CD4-positive, alpha-beta T cell treated with Interleukin-6 at 100 ng/mL for 8 hours (primary cell): ENCODE measurements at regions not wholly inside any gene's neighbourhood (a gene's known extent, or its start where the extent isn't known, plus 50 kb on each side); places are given as distances from the start of the nearest gene placed in this dataset.

Source experiments
- DNase-seq: peaks from one replicate; pipeline ENCODE4 v3.0.0-alpha.2; 2020; ENCODE audit warnings: mixed read lengths, low spot score

DNA sequence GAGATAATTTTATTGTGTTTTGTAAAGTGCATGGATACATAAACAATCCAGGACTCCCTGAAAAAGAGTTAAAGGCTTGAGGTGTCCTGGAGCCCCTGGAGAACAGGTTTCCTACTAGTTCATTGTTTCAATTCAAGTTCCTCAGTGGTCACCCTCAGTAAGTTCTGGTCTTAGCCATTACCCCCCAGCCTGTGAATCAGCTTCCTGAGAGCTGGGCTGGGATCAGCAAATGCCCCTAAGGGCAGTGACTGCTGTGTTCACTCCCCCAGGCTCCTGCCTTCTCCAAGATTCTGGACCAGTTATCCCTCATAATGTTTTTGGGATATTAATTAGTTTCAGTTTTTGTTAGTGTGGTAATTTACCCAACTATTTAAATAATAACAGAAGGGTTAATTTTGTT is 151.6 kb upstream of the PRSS58 start:
- DNase-seq, result no peak

DNA sequence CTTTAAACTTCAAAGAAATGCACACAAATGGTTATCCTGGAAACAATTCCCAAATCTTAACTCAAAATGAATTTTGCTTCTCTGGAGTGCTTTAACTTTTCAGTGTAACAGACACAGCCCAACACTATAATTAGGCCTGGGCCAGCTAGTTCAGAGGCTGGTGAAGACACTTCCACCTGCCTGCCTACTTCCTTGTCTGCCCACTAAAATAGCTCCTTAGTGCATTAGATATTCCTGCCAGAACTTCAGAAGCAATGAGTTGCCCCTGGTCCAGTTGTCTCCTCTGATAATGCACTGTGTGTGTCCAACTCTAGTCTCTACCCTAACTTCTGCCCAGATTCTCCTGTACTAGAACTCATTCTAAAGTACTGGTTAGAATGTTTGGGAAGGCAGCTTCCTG is 150.9 kb upstream of the PRSS58 start:
- no peak for DNase-seq

- DNase-seq, result no peak
These were observed 150.2 kb upstream of the PRSS58 start for GRCh38 chr7:142407939-142408570.

DNA sequence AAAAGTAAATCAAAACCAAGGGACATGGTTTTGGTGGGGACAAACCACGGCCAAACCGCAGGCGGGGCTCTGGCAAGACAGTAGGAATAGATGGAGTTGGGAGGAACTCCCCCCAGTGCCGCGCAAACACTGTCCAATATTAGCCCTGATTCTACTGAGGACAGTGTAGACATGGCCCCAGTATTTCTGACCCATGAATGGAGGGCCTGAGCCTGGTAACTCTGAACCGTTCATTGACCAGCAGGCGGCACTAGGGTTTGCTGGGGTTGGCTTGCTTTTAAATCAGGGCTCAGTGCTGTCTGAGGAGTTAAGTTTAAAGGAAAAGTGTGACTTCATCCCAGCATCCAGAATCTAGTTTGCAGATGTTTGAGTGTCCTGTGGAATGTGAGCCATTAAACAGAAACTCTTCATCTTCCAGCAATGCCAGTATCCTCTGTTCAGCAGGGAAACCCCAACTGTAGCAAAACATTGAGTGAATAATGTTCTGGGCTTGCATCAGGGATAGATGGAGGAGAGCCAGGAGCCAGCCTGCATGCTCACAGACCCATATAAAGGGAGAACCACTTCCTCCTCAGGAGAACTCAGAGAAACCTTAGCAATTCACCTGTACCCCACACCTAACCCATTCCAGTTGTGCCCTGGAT is 147.4 kb upstream of the PRSS58 start:
- no peak for DNase-seq

DNA sequence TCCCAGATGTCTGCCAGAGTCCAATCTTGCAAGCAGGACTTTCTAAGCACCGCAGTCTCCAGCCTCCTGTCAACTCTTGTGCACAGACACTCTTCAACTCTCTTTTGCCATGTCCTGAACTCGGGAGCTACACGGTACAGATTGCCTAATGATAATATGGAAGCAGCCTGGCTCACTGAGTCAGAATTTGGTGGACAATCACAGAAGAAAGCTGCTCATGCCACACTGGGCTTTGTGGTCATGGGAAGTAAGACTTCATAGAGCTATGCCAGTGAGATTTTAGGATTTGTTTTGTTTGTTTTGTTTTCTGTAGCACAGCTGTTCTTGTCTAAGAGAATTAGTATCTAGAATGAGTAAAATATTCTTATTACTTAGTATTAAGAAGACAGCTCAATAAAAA is 144.1 kb upstream of the PRSS58 start:
- no peak for DNase-seq

- no peak for DNase-seq
These were observed 142.2 kb upstream of the PRSS58 start for GRCh38 chr7:142400042-142400533.

DNA sequence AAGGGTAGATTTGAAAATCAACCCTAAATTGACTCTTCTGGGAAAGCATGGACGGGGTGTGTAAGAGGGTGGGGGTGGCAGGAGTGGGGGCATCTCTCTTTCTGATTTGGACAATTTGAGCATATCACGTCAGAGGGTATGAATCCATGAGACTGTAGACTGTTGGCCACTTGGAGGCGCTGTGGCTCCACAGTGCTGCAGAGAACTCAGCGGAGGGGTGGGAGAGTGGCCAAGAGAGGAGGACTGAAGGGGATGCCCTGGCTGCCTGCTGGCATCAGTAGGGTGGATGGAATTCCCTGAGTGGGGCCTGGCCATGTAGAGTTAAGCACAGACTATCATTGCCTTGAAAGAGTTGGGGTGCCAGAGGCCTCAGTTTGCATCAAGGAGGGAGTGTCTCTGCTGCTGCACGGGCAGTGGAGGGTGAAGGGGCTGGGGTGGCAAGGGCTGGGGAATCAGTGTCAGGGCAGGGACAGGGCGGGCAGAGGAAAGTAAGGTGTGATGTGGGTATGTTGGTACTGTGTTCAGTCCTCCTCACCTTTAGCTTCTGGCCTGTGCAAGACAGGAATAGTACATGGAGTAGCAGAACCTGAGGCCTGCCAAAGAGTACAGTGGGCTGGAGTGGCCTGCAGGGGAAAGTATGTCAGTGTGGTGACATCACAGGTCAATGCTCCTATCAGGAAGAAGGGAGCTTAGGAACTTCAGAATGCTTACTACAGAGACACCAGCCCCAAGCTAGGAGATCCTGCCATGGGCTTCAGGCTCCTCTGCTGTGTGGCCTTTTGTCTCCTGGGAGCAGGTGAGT is 133.5 kb upstream of the PRSS58 start:
- DNase-seq, result peak; percentile 24

GRCh38 chr7:142389544-142389943 is 131.7 kb upstream of the PRSS58 start:
- DNase-seq, result no peak

DNA sequence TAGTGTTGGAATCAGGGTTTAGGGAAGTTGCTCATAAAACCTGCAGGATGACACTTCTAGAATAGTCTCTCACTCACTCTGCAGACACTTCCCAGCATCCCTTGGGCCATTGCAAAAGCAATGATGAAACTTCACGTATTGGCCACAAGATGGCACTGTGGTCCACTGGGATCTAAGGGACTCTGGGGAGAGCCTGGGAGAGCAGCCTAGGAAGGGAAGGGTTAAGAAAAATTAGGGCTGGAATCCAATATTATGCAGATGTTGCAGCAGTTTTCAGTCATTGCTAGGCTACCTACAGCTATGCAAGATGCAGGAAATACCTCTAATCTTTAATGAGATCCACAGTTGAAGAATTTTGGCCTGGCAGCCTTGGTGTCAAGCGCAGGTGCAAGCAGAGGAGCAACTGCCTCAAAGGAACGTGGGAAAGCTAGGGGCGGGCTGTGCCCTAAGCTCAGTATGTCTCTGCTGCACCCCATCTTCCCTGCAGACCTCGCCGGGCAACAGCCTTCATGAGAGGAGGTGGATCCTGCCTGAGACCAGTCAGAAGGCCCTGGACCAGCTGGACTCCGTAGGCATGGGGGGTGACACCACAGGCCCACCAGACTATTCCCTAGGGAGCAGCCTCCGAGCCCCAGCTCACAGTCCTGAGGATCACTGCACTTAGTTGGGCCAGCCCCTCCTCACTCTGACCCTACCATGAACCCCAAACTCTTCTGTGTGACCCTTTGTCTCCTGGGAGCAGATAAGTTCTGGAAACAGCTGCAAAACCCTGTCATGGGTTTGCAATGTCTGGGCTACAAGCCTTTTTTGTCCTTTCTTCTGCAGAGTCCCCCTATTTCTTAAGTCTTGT is 127.9 kb upstream of the PRSS58 start:
- peak; percentile 40 for DNase-seq

GRCh38 chr7:142384493-142384922 is 126.7 kb upstream of the PRSS58 start:
- peak; percentile 16 for DNase-seq

- no peak for DNase-seq
These were observed 126.1 kb upstream of the PRSS58 start for GRCh38 chr7:142383841-142384492.

DNA sequence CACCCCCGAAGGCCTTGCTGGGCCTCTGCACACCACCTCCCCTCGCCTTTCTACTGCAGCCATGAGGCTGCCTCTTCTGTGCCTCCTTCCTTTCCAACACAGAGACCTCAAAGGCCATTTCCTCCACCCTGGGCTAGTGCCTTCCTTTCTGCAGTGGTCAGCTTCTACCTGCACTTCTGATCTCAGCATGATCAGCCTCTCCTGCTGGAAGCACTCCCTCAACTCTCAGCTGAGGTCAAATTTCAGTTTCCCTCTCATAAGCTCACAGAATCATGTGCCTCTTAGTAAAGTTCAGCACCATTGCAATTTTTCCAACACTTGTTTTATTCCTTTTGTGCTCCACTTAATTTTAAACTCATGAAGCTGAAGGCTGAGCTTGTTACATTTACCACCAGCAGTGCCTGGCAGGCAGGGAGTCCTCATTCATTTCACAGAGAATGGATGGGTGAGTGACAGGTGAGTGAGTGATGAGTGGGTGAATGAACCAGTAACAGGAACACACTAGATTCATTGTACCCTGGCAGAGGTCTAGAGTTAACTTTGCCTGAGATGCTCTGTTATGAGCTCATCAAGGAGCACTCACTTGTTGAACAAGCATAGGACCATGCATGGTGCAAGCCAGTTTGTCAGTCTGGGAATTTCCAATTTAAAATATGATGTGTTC is 124.0 kb upstream of the PRSS58 start:
- no peak for DNase-seq

GRCh38 chr7:142380069-142380468 is 122.2 kb upstream of the PRSS58 start:
- DNase-seq, result no peak

DNA sequence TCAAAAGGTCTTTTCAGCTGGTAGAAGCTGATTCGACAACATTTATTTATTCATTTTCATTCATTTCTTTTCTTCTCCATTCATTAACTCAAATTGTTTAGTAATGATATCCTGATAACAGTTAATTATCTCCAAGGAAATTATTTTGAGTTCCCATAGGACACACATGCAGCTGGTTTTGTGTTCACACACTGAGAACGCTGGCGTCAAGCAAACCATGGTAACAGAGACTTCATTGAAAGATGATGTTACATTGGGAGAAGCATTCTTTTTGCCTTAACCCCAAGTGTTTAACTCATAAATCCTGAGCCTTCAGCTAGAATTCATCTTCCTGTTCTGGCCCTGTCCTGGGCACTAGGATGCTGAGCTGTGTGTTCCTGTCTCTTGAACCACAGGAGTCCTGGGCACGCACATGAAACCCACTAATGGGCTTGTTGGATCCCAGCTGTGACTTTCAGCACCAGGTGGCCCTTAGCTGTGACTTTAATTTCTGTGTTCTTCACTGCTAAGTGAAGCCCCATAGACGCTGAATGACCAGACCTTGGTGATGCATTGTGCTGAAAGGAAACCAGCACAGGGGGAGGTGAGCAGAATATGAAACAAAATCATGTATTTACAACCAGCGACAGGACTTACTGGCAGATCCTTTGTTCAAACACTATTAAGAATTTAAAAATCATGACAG is 121.5 kb upstream of the PRSS58 start:
- DNase-seq, result no peak

- no peak for DNase-seq
These were observed 119.7 kb upstream of the PRSS58 start for GRCh38 chr7:142377567-142377966.

DNA sequence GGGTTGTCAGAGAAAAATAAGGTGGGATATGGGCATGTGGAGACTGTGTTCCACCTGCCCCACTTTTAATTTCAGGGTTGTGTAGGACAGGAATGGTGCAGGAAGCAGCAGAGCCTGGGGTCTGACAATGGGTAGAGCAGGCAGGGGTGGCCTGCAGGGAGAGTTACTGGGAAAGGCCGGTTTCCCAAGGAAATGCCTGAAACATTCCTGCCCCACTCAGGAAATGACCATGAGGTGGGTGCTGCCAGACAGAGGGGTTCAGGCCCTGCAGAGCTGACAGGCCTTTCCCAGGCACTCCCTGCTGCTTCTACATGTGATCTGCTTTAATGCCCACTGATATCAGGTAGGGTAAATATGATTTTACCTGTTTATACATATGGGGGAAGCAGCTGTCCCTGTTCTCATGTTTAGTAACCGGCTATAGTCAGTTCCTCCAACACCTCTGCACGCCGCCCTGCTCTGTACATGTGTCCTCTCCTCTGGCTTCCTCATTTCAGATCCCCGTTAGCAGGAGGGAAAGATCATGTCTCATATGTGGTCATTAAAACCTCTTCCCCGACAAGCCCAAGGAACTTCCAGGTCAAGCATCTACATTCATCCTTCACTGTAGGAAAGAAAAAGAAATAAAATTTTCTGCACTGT is 118.6 kb upstream of the PRSS58 start:
- no peak for DNase-seq

DNA sequence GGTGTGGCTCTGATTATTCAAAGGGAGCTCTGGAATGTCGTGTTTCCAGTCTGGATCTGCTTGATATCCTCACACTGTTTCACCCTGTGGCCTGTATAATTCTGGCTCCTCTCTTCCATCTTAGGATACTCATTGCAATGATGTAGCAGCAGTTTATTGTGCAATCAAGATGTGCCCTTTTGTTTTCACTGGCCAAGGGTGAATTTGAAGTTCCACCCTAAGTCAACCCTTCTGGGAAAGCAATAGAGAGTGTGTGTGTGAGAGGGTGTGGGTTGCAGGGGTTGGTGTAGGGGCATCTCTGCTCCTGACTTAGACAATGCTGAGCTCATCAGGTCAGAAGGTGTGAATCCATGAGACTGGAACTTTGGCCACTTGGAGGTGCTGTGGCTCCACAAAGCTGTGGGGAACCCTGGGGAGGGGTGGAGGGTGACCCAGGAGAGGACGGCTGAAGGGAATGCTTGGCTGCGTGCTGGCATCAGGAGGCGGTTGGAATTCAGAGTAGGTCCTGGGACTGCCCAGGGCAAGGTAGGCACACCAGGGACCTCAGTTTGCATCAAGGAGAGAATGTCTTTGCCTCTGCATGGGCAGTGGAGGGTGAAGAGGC is 118.0 kb upstream of the PRSS58 start:
- DNase-seq, result no peak

- DNase-seq, result no peak
These were observed 114.9 kb upstream of the PRSS58 start for GRCh38 chr7:142372727-142373126.

GRCh38 chr7:142371586-142372377 is 113.9 kb upstream of the PRSS58 start:
- DNase-seq, result no peak
